Muscle of leg (tissue), 3 donors: ENCODE measurements at regions not wholly inside any gene's neighbourhood (a gene's known extent, or its start where the extent isn't known, plus 50 kb on each side); places are given as distances from the start of the nearest gene placed in this dataset.
"Not testable (repeated sequence)": the region's sequence is repeated elsewhere in the genome, so short reads cannot be mapped to it uniquely, and the experiment has no call there.

Source experiments
- DNase-seq: peaks from one replicate; pipeline ENCODE4 v3.0.0; 2013
- H3K27ac ChIP-seq: one replicate; pipeline ENCODE4 v1.5.1; 2013; ENCODE audit warnings: mild to moderate bottlenecking, low read length, control low read depth
- H3K27me3 ChIP-seq: one replicate; pipeline ENCODE4 v1.6.1; 2013; ENCODE audit warnings: low read length; ENCODE audit not compliant: control insufficient read depth, insufficient read depth
- H3K36me3 ChIP-seq: one replicate; pipeline ENCODE4 v1.6.1; 2013; ENCODE audit warnings: low read length; ENCODE audit not compliant: control insufficient read depth, insufficient read depth
- H3K4me1 ChIP-seq: one replicate; pipeline ENCODE4 v1.6.1; 2013; ENCODE audit warnings: low read length; ENCODE audit not compliant: control insufficient read depth, insufficient read depth
- H3K4me3 ChIP-seq: one replicate; pipeline ENCODE4 v1.5.1; 2013; ENCODE audit warnings: low read length, control low read depth
- H3K9me3 ChIP-seq: replicated peaks from 2 replicates; pipeline ENCODE4 v1.6.1; 2013; ENCODE audit warnings: low read depth, low read length; ENCODE audit not compliant: control insufficient read depth
- WGBS: methylation state at CpG from one replicate; pipeline ENCODE4 v1.1.5; 2013; ENCODE audit warnings: missing lambda C conversion rate; ENCODE audit not compliant: insufficient coverage; 5-methylcytosine and 5-hydroxymethylcytosine counted together

GRCh38 chrX:134045372-134045771, 60.0 kb upstream of the GPC3 start:
- no CpG with 5 or more reads among the region's 3 CpGs for WGBS

DNA sequence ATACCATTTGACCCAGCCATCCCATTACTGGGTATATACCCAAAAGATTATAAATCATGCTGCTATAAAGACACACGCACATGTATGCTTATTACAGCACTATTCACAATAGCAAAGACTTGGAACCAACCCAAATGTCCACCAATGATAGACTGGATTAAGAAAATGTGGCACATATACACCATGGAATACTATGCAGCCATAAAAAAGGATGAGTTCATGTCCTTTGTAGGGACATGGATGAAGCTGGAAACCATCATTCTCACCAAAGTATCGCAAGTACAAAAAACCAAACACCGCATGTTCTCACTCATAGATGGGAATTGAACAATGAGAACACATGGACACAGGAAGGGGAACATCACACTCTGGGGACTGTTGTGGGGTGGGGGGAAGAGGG, 81.7 kb upstream of the GPC3 start:
- not testable (repeated sequence) for DNase-seq, H3K27me3 ChIP-seq, H3K36me3 ChIP-seq, H3K9me3 ChIP-seq, H3K4me3 ChIP-seq, H3K27ac ChIP-seq, H3K4me1 ChIP-seq
- WGBS = no CpG with 5 or more reads among the region's 3 CpGs

More at GRCh38 chrX:134045372-134045771, 60.0 kb upstream of the GPC3 start:
- H3K27me3 ChIP-seq, H3K4me1 ChIP-seq, DNase-seq, H3K9me3 ChIP-seq, H3K4me3 ChIP-seq, H3K27ac ChIP-seq, H3K36me3 ChIP-seq: not testable (repeated sequence)

GRCh38 chrX:134071899-134072298, 86.5 kb upstream of the GPC3 start:
- H3K4me3 ChIP-seq, H3K27ac ChIP-seq, H3K4me1 ChIP-seq, H3K36me3 ChIP-seq, DNase-seq, H3K27me3 ChIP-seq, H3K9me3 ChIP-seq: not testable (repeated sequence)
- 57% methylated on average over 3 of the region's 6 CpGs for WGBS

- no peak for DNase-seq
- 0% methylated on average over 1 of the region's 2 CpGs for WGBS
- Histone ChIP-seq H3K4me3 (no peak overlapping the region), H3K9me3 (no peaks in the 10 kb centered on the region), H3K27ac (no peak overlapping the region), H3K27me3 (peaks cover 13% of the 10 kb centered on the region), H3K36me3 (no peaks in the 10 kb centered on the region), H3K4me1 (no peaks in the 10 kb centered on the region)
These were observed 87.9 kb upstream of the GPC3 start for GRCh38 chrX:134073341-134073740.

DNA sequence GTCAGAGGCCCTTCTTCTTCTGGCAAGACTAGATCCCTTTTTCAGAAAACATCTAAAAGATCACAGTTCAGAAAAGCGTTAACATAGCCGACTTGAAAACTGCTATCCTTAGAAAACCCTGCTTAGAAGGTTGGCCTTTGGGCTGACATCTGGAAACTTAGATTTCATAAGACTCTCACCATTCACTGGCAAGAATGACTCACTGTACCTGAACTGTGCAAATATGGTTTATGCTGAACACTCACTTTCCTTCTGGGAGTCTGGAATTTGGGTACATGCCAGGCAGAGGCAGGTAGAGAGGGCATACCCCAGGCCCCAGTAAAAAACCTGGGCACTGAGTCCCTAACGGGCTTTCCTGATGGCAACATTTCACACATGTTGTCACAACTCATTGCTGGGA, 88.8 kb upstream of the GPC3 start:
- no peak for DNase-seq
- H3K4me3 ChIP-seq = no peak overlapping the region
- WGBS = 56% methylated on average over 1 of the region's 3 CpGs
- no peaks in the 10 kb centered on the region for H3K9me3 ChIP-seq
- peaks cover 13% of the 10 kb centered on the region for H3K27me3 ChIP-seq
- H3K4me1 ChIP-seq = no peaks in the 10 kb centered on the region
- no peaks in the 10 kb centered on the region for H3K36me3 ChIP-seq
- no peak overlapping the region for H3K27ac ChIP-seq

- no peak overlapping the region for H3K4me3 ChIP-seq
- 69% methylated on average over 26 of the region's 26 CpGs for WGBS
These were observed 90.7 kb upstream of the GPC3 start for GRCh38 chrX:134075894-134076718.

GRCh38 chrX:134095366-134095765, 110.0 kb upstream of the GPC3 start:
- no peak for DNase-seq
- Histone ChIP-seq H3K27ac (no peak overlapping the region), H3K36me3 (no peaks in the 10 kb centered on the region), H3K4me1 (no peaks in the 10 kb centered on the region), H3K27me3 (peaks cover 6% of the 10 kb centered on the region), H3K4me3 (no peak overlapping the region), H3K9me3 (no peaks in the 10 kb centered on the region)

More at GRCh38 chrX:134075894-134076718, 90.7 kb upstream of the GPC3 start:
- Histone ChIP-seq H3K27ac (no peak overlapping the region), H3K4me1 (no peaks in the 10 kb centered on the region), H3K9me3 (peaks cover 2% of the 10 kb centered on the region), H3K27me3 (peaks cover 10% of the 10 kb centered on the region), H3K36me3 (no peaks in the 10 kb centered on the region)
- DNase-seq = no peak

GRCh38 chrX:134101636-134102035, 116.2 kb upstream of the GPC3 start:
- Histone ChIP-seq H3K9me3 (no peaks in the 10 kb centered on the region), H3K27me3 (peaks cover 2% of the 10 kb centered on the region), H3K27ac (no peak overlapping the region), H3K4me3 (no peak overlapping the region), H3K4me1 (no peaks in the 10 kb centered on the region), H3K36me3 (no peaks in the 10 kb centered on the region)
- DNase-seq = no peak

GRCh38 chrX:134115270-134115669, 121.7 kb upstream of the CCDC160 start:
- Histone ChIP-seq H3K36me3 (no peaks in the 10 kb centered on the region), H3K4me3 (no peak overlapping the region), H3K4me1 (no peaks in the 10 kb centered on the region), H3K9me3 (no peaks in the 10 kb centered on the region), H3K27ac (no peak overlapping the region), H3K27me3 (no peaks in the 10 kb centered on the region)
- no peak for DNase-seq
- no CpG with 5 or more reads among the region's 3 CpGs for WGBS

GRCh38 chrX:134137341-134137740, 99.6 kb upstream of the CCDC160 start:
- no peaks in the 10 kb centered on the region for H3K9me3 ChIP-seq
- WGBS = no CpG with 5 or more reads among the region's 1 CpG
- H3K36me3 ChIP-seq = no peaks in the 10 kb centered on the region
- no peaks in the 10 kb centered on the region for H3K4me1 ChIP-seq
- H3K4me3 ChIP-seq = no peak overlapping the region
- peaks cover 5% of the 10 kb centered on the region for H3K27me3 ChIP-seq
- DNase-seq = no peak
- H3K27ac ChIP-seq = no peak overlapping the region

GRCh38 chrX:134139090-134139489, 97.9 kb upstream of the CCDC160 start:
- Histone ChIP-seq H3K4me1 (no peaks in the 10 kb centered on the region), H3K9me3 (no peaks in the 10 kb centered on the region), H3K27me3 (peaks cover 5% of the 10 kb centered on the region), H3K4me3 (no peak overlapping the region), H3K27ac (no peak overlapping the region), H3K36me3 (no peaks in the 10 kb centered on the region)
- no peak for DNase-seq
- WGBS = no CpG with 5 or more reads among the region's 3 CpGs
